ENCODE measurements at regions not wholly inside any gene's neighbourhood (a gene's known extent, or its start where the extent isn't known, plus 50 kb on each side); places are given as distances from the start of the nearest gene placed in this dataset.

DNA sequence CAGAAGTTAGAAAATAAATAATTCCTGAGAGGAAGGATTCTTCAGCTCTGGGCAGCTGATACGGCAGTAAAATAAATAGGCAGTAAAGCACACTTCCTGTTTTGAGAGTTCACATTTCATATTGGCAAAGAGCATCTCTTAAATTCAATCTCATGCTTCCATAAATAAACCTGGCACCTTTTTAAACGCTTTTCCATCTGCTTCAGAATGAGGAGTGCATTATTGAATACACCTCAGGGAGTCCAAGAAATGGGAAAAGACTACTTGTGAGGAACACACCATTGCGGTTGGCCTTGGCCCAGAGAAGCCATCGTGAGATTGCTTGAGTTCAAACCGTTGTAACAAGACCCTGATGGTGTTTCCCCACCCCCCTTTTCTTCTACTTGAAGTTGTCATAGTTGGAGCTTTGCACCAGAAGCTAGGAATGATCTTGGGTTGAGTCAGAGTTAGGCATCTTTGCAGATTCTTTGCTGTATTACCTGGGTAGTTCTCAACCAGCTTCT, 123.9 kb downstream of the RDH14 start:
- no peaks in the 10 kb centered on the region for H3K36me3 ChIP-seq (ENCODE audit: control insufficient read depth, insufficient read depth, low read length)
- CTCF ChIA-PET: interaction anchor here (0.7 to 2.8 kb wide), 11 partner anchors 11 to 1139 kb away, joined by 3 to 11 read pairs (median 4); no protein-coding TSS in a partner anchor
- no peak for DNase-seq (ENCODE audit: low read depth)
- POLR2A ChIA-PET: interaction anchor here (0.6 kb wide), 2 partner anchors 64 to 80 kb away, joined by 3 read pairs; no protein-coding TSS in a partner anchor
- H3K27me3 ChIP-seq (ENCODE audit: control insufficient read depth, insufficient read depth, low read length): no peaks in the 10 kb centered on the region
- TF ChIP-seq, protein P1, sequence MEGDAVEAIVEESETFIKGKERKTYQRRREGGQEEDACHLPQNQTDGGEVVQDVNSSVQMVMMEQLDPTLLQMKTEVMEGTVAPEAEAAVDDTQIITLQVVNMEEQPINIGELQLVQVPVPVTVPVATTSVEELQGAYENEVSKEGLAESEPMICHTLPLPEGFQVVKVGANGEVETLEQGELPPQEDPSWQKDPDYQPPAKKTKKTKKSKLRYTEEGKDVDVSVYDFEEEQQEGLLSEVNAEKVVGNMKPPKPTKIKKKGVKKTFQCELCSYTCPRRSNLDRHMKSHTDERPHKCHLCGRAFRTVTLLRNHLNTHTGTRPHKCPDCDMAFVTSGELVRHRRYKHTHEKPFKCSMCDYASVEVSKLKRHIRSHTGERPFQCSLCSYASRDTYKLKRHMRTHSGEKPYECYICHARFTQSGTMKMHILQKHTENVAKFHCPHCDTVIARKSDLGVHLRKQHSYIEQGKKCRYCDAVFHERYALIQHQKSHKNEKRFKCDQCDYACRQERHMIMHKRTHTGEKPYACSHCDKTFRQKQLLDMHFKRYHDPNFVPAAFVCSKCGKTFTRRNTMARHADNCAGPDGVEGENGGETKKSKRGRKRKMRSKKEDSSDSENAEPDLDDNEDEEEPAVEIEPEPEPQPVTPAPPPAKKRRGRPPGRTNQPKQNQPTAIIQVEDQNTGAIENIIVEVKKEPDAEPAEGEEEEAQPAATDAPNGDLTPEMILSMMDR (IDR thresholded peaks at IDR 0.05; ENCODE audit: insufficient read depth, low read depth, low read length): no peak
- no peak overlapping the region for H3K4me3 ChIP-seq (ENCODE audit: low read depth, low read length)

- Histone ChIP-seq H3K27me3 (ENCODE audit: control insufficient read depth, insufficient read depth, low read length) (no peaks in the 10 kb centered on the region), H3K4me3 (ENCODE audit: low read depth, low read length) (no peak overlapping the region), H3K36me3 (ENCODE audit: control insufficient read depth, insufficient read depth, low read length) (no peaks in the 10 kb centered on the region)
- ChIA-PET CTCF (interaction anchor here (1.5 to 1.8 kb wide), 3 partner anchors 10 to 82 kb away, joined by 3 to 10 read pairs (median 9); no protein-coding TSS in a partner anchor), POLR2A (no interaction called here)
- TF ChIP-seq, protein P1 (IDR thresholded peaks at IDR 0.05; ENCODE audit: insufficient read depth, low read depth, low read length): peak; percentile 54; the same call in 1 of the 2 replicates
- no peak for DNase-seq (ENCODE audit: low read depth)
Measured at GRCh38 chr2:18435426-18436037, 124.9 kb downstream of the RDH14 start.

GRCh38 chr2:18433872-18434271, 126.6 kb downstream of the RDH14 start:
- DNase-seq (ENCODE audit: low read depth): no peak
- ChIA-PET POLR2A (no interaction called here), CTCF (interaction anchor here (1.0 to 1.5 kb wide), 2 partner anchors 13 to 85 kb away, joined by 3 to 4 read pairs; no protein-coding TSS in a partner anchor)
- Histone ChIP-seq H3K36me3 (ENCODE audit: control insufficient read depth, insufficient read depth, low read length) (no peaks in the 10 kb centered on the region), H3K4me3 (ENCODE audit: low read depth, low read length) (no peak overlapping the region), H3K27me3 (ENCODE audit: control insufficient read depth, insufficient read depth, low read length) (no peaks in the 10 kb centered on the region)
- TF ChIP-seq, protein P1 (IDR thresholded peaks at IDR 0.05; ENCODE audit: insufficient read depth, low read depth, low read length): no peak

DNA sequence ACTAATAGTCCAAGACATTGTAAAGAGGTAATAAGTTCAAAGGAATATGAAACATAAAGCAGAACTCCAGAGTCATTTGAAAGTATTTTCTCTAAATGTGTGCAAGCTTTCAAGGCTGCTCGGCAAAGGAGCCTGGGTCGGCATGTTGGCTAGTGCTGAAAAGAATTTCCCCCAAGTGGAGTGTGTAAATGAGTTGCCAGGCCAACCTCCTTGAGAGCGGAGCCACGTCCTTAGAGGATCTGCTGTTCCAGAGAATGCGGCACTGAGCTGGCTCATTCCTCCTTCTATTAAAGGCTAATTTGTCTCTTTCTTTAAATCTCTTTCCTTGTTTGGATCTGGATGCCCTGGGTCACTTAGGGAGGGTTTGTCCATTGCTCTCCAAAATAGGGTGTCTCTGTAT, 127.5 kb downstream of the RDH14 start:
- CTCF ChIA-PET: interaction anchor here (1.0 kb wide), 1 partner anchor 12 kb away, joined by 3 read pairs; no protein-coding TSS in a partner anchor
- H3K27me3 ChIP-seq (ENCODE audit: control insufficient read depth, insufficient read depth, low read length): no peaks in the 10 kb centered on the region
- TF ChIP-seq, protein P1 (IDR thresholded peaks at IDR 0.05; ENCODE audit: insufficient read depth, low read depth, low read length): no peak
- DNase-seq (ENCODE audit: low read depth): no peak
- POLR2A ChIA-PET: no interaction called here
- no peaks in the 10 kb centered on the region for H3K36me3 ChIP-seq (ENCODE audit: control insufficient read depth, insufficient read depth, low read length)
- no peak overlapping the region for H3K4me3 ChIP-seq (ENCODE audit: low read depth, low read length)

DNA sequence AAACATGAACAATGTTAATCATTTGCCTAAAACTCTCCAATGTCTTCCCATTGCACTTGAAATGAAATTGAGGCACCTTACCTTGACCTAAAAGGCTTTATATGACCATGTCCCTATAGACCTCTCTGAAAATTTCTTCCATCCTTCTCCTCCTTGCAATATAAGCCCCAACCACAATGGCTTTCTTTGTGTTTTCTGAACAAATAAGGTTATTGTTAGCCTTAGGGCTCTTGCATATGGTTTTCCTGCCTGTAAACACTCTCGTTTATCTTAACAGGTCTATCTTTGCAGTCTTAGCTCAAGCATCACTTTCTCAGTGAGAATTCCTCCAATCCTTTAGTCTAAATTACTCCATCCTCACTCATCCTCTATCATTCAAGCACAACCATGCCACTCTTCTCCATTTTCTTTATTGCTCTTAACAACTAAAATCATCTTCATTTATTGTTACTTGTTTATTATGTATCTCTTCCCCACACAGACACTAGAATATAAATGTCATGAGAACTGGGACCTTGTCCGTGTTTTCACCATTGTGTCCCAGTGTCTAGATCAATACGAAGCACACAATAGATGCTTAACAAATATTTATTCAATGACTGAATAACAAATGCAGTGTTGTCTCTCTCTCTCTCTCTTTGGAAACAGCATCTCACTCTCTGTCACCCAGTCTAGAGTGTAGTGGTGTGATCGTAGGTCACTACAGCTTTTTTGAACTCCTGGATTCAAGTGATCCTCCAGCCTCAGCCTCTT, 129.3 kb downstream of the RDH14 start:
- TF ChIP-seq, protein P1 (IDR thresholded peaks at IDR 0.05; ENCODE audit: insufficient read depth, low read depth, low read length): no peak
- CTCF ChIA-PET: interaction anchor here (1.0 kb wide), 1 partner anchor 43 kb away, joined by 3 read pairs; no protein-coding TSS in a partner anchor
- no peak for DNase-seq (ENCODE audit: low read depth)
- POLR2A ChIA-PET: no interaction called here
- Histone ChIP-seq H3K27me3 (ENCODE audit: control insufficient read depth, insufficient read depth, low read length) (no peaks in the 10 kb centered on the region; the same call in 1 of the 2 replicates), H3K4me3 (ENCODE audit: low read depth, low read length) (no peak overlapping the region), H3K36me3 (ENCODE audit: control insufficient read depth, insufficient read depth, low read length) (no peaks in the 10 kb centered on the region)

Data from BJ (cell line).